Fibroblast of lung (primary cell): ENCODE measurements at regions not wholly inside any gene's neighbourhood (a gene's known extent, or its start where the extent isn't known, plus 50 kb on each side); places are given as distances from the start of the nearest gene placed in this dataset.

Experiments
- DNase-seq, 2 donors: peaks; one replicate each; pipeline versions ENCODE4 v3.0.0 to v3.0.0-alpha.2; 2010; ENCODE audit warnings: low read depth in 2 of 2
- H2AFZ ChIP-seq: 2 replicates; pipeline ENCODE4 v1.5.1; 2012; ENCODE audit warnings: low read length, control low read depth, inconsistent platforms
- H3K27ac ChIP-seq: 2 replicates; pipeline ENCODE4 v1.5.1; 2011; ENCODE audit warnings: low read length, control low read depth; ENCODE audit not compliant: insufficient read depth
- H3K27me3 ChIP-seq: 2 replicates; pipeline ENCODE4 v1.5.1; 2011; ENCODE audit warnings: mild to moderate bottlenecking, low read length; ENCODE audit not compliant: control insufficient read depth, insufficient read depth
- H3K36me3 ChIP-seq: 2 replicates; pipeline ENCODE4 v1.5.1; 2011; ENCODE audit warnings: low read length; ENCODE audit not compliant: control insufficient read depth, insufficient read depth
- H3K4me1 ChIP-seq: 2 replicates; pipeline ENCODE4 v1.5.1; 2011; ENCODE audit warnings: low read length; ENCODE audit not compliant: control insufficient read depth, insufficient read depth; ENCODE audit errors: extremely low read depth
- H3K4me2 ChIP-seq: 2 replicates; pipeline ENCODE4 v1.5.1; 2011; ENCODE audit warnings: low read length, control low read depth; ENCODE audit not compliant: insufficient read depth; ENCODE audit errors: extremely low read depth
- H3K4me3 ChIP-seq, 4 experiments: fragments of 200-600 bp in 1 of 4; sonication (generic) in 1 of 4; replicated peaks in 1 of 4; 2 replicates each; pipeline ENCODE4 v1.5.1; 2011 to 2016; ENCODE audit warnings: low read length in 4 of 4, low read depth in 3 of 4, mild to moderate bottlenecking in 3 of 4, control low read depth in 2 of 4, inconsistent platforms in 1 of 4, mixed read lengths in 1 of 4; ENCODE audit not compliant: insufficient read depth in 1 of 4; ENCODE audit errors: control extremely low read depth in 1 of 4
- H3K79me2 ChIP-seq: 2 replicates; pipeline ENCODE4 v1.5.1; 2012; ENCODE audit warnings: mild to moderate bottlenecking, low read length, inconsistent platforms; ENCODE audit not compliant: control insufficient read depth, insufficient read depth
- H3K9ac ChIP-seq: 2 replicates; pipeline ENCODE4 v1.5.1; 2011; ENCODE audit warnings: mild to moderate bottlenecking, low read length, control low read depth; ENCODE audit not compliant: insufficient read depth
- H3K9me3 ChIP-seq: 2 replicates; pipeline ENCODE4 v1.5.1; 2012; ENCODE audit warnings: low read depth, low read length; ENCODE audit not compliant: control insufficient read depth, insufficient read depth
- H4K20me1 ChIP-seq: 2 replicates; pipeline ENCODE4 v1.5.1; 2011; ENCODE audit warnings: low read length; ENCODE audit not compliant: control insufficient read depth, insufficient read depth; ENCODE audit errors: extremely low read depth
- CTCF ChIP-seq, 2 donors: IDR thresholded peaks in 1 of 2; conservative IDR thresholded peaks in 1 of 2; 1 replicate in 1 of 2; 2 replicates in 1 of 2; pipeline ENCODE4 v1.5.1; 2011 to 2012; ENCODE audit warnings: low read length in 2 of 2, control low read depth in 1 of 2, inconsistent platforms in 1 of 2, low read depth in 1 of 2, mild to moderate bottlenecking in 1 of 2
- EZH2 ChIP-seq: IDR thresholded peaks from 2 replicates; pipeline ENCODE4 v1.5.1; 2012; ENCODE audit warnings: low read length, control low read depth, mild to moderate bottlenecking; ENCODE audit errors: missing control alignments

- no peak for DNase-seq
- Histone ChIP-seq H3K4me2 (no peak overlapping the region), H2AFZ (no peak overlapping the region), H3K9me3 (no peaks in the 10 kb centered on the region), H3K79me2 (no peaks in the 10 kb centered on the region), H3K27me3 (no peaks in the 10 kb centered on the region), H3K4me1 (peaks cover 21% of the 10 kb centered on the region), H3K9ac (no peak overlapping the region), H3K4me3 (no peak overlapping the region), H3K36me3 (no peaks in the 10 kb centered on the region), H3K27ac (no peak overlapping the region), H4K20me1 (no peaks in the 10 kb centered on the region)
- TF ChIP-seq CTCF (conservative IDR thresholded peaks at IDR 0.05 in 1 of 2, IDR thresholded peaks at IDR 0.05 in 1 of 2; ENCODE audit: low read depth in 1 of 2, low read length in 2 of 2) (no peak), EZH2 (no peak)
These were observed 307.5 kb upstream of the SLIT2 start for GRCh38 chr4:19944251-19944650.

GRCh38 chr4:19941434-19941833 lies 310.3 kb upstream of the SLIT2 start:
- Histone ChIP-seq H3K4me1 (peaks cover 10% of the 10 kb centered on the region), H3K9me3 (no peaks in the 10 kb centered on the region), H4K20me1 (no peaks in the 10 kb centered on the region), H3K27ac (no peak overlapping the region), H3K27me3 (no peaks in the 10 kb centered on the region), H3K4me2 (no peak overlapping the region), H3K36me3 (no peaks in the 10 kb centered on the region), H3K9ac (no peak overlapping the region), H2AFZ (no peak overlapping the region), H3K4me3 (no peak overlapping the region), H3K79me2 (no peaks in the 10 kb centered on the region)
- TF ChIP-seq EZH2 (no peak), CTCF (conservative IDR thresholded peaks at IDR 0.05 in 1 of 2, IDR thresholded peaks at IDR 0.05 in 1 of 2; ENCODE audit: low read depth in 1 of 2, low read length in 2 of 2) (no peak)
- DNase-seq, result peak in 1 of 2 donors; percentile 69

- Histone ChIP-seq H3K9ac (no peak overlapping the region), H3K27ac (no peak overlapping the region), H2AFZ (no peak overlapping the region), H3K4me2 (no peak overlapping the region), H4K20me1 (no peaks in the 10 kb centered on the region), H3K9me3 (no peaks in the 10 kb centered on the region), H3K36me3 (no peaks in the 10 kb centered on the region), H3K79me2 (no peaks in the 10 kb centered on the region), H3K4me1 (peaks cover 8% of the 10 kb centered on the region), H3K27me3 (no peaks in the 10 kb centered on the region), H3K4me3 (no peak overlapping the region)
- no peak for DNase-seq
- TF ChIP-seq CTCF (conservative IDR thresholded peaks at IDR 0.05 in 1 of 2, IDR thresholded peaks at IDR 0.05 in 1 of 2; ENCODE audit: low read depth in 1 of 2, low read length in 2 of 2) (no peak), EZH2 (no peak)
These were observed 310.8 kb upstream of the SLIT2 start for GRCh38 chr4:19940861-19941260.
